Endothelial cell of umbilical vein (primary cell): ENCODE measurements at regions not wholly inside any gene's neighbourhood (a gene's known extent, or its start where the extent isn't known, plus 50 kb on each side); places are given as distances from the start of the nearest gene placed in this dataset.

Experiments used
- BruUV-seq: library from RNA; stranded (reverse); fragments of 400-500 nt; replicated peaks from 2 replicates; lab custom pipeline; 2021; lab: Mats Ljungman, UMichigan
- CTCF ChIA-PET: fragments of 300-600, 350-600 bp; sonication (Branson Sonifier 250); formaldehyde crosslinking; loops from one replicate; lab custom pipeline; 2021; ENCODE audit warnings: antibody characterized with exemption, inconsistent platforms; lab: Charles Lee
- POLR2A ChIA-PET: fragments of 300-600, 350-600 bp; sonication (Branson Sonifier 250); formaldehyde crosslinking; loops from one replicate; lab custom pipeline; 2021; ENCODE audit warnings: antibody characterized with exemption, inconsistent platforms; lab: Charles Lee
- DNase-seq: peaks from one replicate; pipeline ENCODE4 v3.0.0-alpha.2; 2011; ENCODE audit warnings: low read depth, low spot score
- FAIRE-seq: peaks from 2 replicates; lab custom pipeline; 2011; peaks lifted over from hg19 to GRCh38; lab: Jason Lieb, UNC
- H2AFZ ChIP-seq: 2 replicates; pipeline ENCODE4 v1.6.0; 2012; ENCODE audit warnings: low read depth, low read length, control low read depth, inconsistent platforms
- H3K27ac ChIP-seq: 2 replicates; pipeline ENCODE4 v1.5.1; 2011; ENCODE audit warnings: low read depth, mild to moderate bottlenecking, control low read depth, low read length, moderate library complexity; ENCODE audit not compliant: insufficient read depth
- H3K27me3 ChIP-seq, 2 experiments: 2 replicates each; pipeline versions ENCODE4 v1.6.0 to v1.6.1; 2011; ENCODE audit warnings: low read length in 2 of 2, mixed read lengths in 1 of 2; ENCODE audit not compliant: control insufficient read depth in 2 of 2, insufficient read depth in 2 of 2
- H3K36me3 ChIP-seq, 2 experiments: 2 replicates in 1 of 2; 3 replicates in 1 of 2; pipeline ENCODE4 v1.5.1; 2011; ENCODE audit warnings: low read length in 2 of 2, mild to moderate bottlenecking in 1 of 2, moderate library complexity in 1 of 2; ENCODE audit not compliant: control insufficient read depth in 2 of 2, insufficient read depth in 2 of 2; ENCODE audit errors: extremely low read depth in 1 of 2
- H3K4me1 ChIP-seq: 3 replicates; pipeline ENCODE4 v1.5.1; 2011; ENCODE audit warnings: mild to moderate bottlenecking, low read length; ENCODE audit not compliant: control insufficient read depth, insufficient read depth; ENCODE audit errors: extremely low read depth
- H3K4me2 ChIP-seq: 2 replicates; pipeline ENCODE4 v1.6.1; 2011; ENCODE audit warnings: low read length, control low read depth, mixed read lengths; ENCODE audit not compliant: insufficient read depth
- H3K4me3 ChIP-seq, 3 experiments: fragments of 200-600 bp in 1 of 3; sonication (generic), shearing (Covaris generic) in 1 of 3; replicated peaks in 1 of 3; 2 replicates each; pipeline ENCODE4 v1.5.1; 2011 to 2016; ENCODE audit warnings: control low read depth in 3 of 3, low read length in 3 of 3, mild to moderate bottlenecking in 2 of 3, inconsistent platforms in 1 of 3, low read depth in 1 of 3, moderate library complexity in 1 of 3; ENCODE audit not compliant: insufficient read depth in 1 of 3
- H3K79me2 ChIP-seq: 2 replicates; pipeline ENCODE4 v1.6.0; 2012; ENCODE audit warnings: low read length, inconsistent platforms; ENCODE audit not compliant: control insufficient read depth, insufficient read depth
- H3K9ac ChIP-seq: replicated peaks from 2 replicates; pipeline ENCODE3; 2011; ENCODE audit warnings: low read length, control low read depth; ENCODE audit not compliant: insufficient read depth; ENCODE audit errors: extremely low read depth
- H3K9me1 ChIP-seq: replicated peaks from 3 replicates; pipeline ENCODE4 v1.6.0; 2011; ENCODE audit warnings: mild to moderate bottlenecking, low read length; ENCODE audit not compliant: control insufficient read depth, insufficient read depth; ENCODE audit errors: extremely low read depth
- H3K9me3 ChIP-seq: replicated peaks from 2 replicates; pipeline ENCODE4 v1.5.1; 2012; ENCODE audit warnings: low read length, inconsistent platforms; ENCODE audit not compliant: control insufficient read depth, insufficient read depth
- H4K20me1 ChIP-seq: replicated peaks from 2 replicates; pipeline ENCODE3; 2011; ENCODE audit warnings: mild to moderate bottlenecking, low read length; ENCODE audit not compliant: control insufficient read depth, insufficient read depth; ENCODE audit errors: extremely low read depth
- CTCF ChIP-seq, 2 donors: IDR thresholded peaks; 1 replicate in 1 of 2; 2 replicates in 1 of 2; pipeline ENCODE4 v1.5.1; 2011; ENCODE audit warnings: low read length in 2 of 2, mild to moderate bottlenecking in 2 of 2, moderate library complexity in 2 of 2, control low read depth in 1 of 2, inconsistent platforms in 1 of 2, low read depth in 1 of 2; ENCODE audit not compliant: insufficient read depth in 1 of 2; ENCODE audit errors: extremely low read depth in 1 of 2
- EZH2 ChIP-seq: IDR thresholded peaks from 2 replicates; pipeline ENCODE4 v1.6.1; 2012; ENCODE audit warnings: borderline replicate concordance, low read depth, mild to moderate bottlenecking, moderate library complexity, low read length, inconsistent platforms; ENCODE audit not compliant: severe bottlenecking
- FOS ChIP-seq: IDR thresholded peaks from 2 replicates; pipeline ENCODE4 v1.6.1; 2011; ENCODE audit warnings: mild to moderate bottlenecking, low read length, moderate library complexity, borderline replicate concordance; ENCODE audit not compliant: insufficient read depth
- GATA2 ChIP-seq: IDR thresholded peaks from 2 replicates; pipeline ENCODE4 v1.7.0; 2011; ENCODE audit warnings: low read depth, mild to moderate bottlenecking, moderate library complexity, mixed read lengths, low read length; ENCODE audit not compliant: insufficient read length, insufficient read depth
- MAX ChIP-seq: IDR thresholded peaks from 2 replicates; pipeline ENCODE4 v1.6.1; 2011; ENCODE audit not compliant: insufficient read depth, insufficient read length
- MYC ChIP-seq: IDR thresholded peaks from one replicate; pipeline ENCODE4 v1.6.1; 2011; ENCODE audit warnings: mild to moderate bottlenecking, low read depth, low read length
- POLR2A ChIP-seq: IDR thresholded peaks from 2 replicates; pipeline ENCODE4 v1.6.1; 2012; ENCODE audit warnings: low read depth, mild to moderate bottlenecking, control low read depth, low read length
- POLR2AphosphoS5 ChIP-seq: IDR thresholded peaks from 2 replicates; pipeline ENCODE4 v1.6.1; 2012; ENCODE audit warnings: low read depth, mild to moderate bottlenecking, control low read depth, low read length, moderate library complexity; ENCODE audit not compliant: insufficient read depth
- dilution Hi-C: fragments of 300-500 bp; cut with MboI; formaldehyde crosslinking; loops from one replicate; pipeline ENCODE4 v1.15.0; 2019; ENCODE audit warnings: low sequenced_read_pairs; ENCODE audit not compliant: extremely low pct_ligation_motif_present
- intact Hi-C: fragments of 100-400 bp; cut with micrococcal nuclease; formaldehyde crosslinking; loops from one replicate; pipeline ENCODE4 v1.10.0; 2022

GRCh38 chr4:27182211-27182610, 321.6 kb downstream of the STIM2 start:
- H3K9me3 ChIP-seq, result peaks cover 2% of the 10 kb centered on the region
- H3K4me2 ChIP-seq, result no peak overlapping the region
- TF ChIP-seq FOS (no peak), GATA2 (no peak), POLR2A (no peak), MAX (no peak), CTCF (IDR thresholded peaks at IDR 0.05; ENCODE audit: extremely low read depth in 1 of 2, insufficient read depth in 1 of 2, low read depth in 1 of 2, low read length in 2 of 2) (no peak), MYC (no peak), POLR2AphosphoS5 (no peak), EZH2 (no peak)
- H3K27ac ChIP-seq, result no peak overlapping the region
- dilution Hi-C loops, result no loop called here
- no peak overlapping the region for H2AFZ ChIP-seq
- H3K79me2 ChIP-seq, result no peaks in the 10 kb centered on the region
- POLR2A ChIA-PET, result no interaction called here
- BruUV-seq, result no TSS peak
- DNase-seq (no peak), FAIRE-seq (no peak)
- intact Hi-C loops, result no loop called here
- no peak overlapping the region for H3K9ac ChIP-seq
- H3K4me1 ChIP-seq, result no peaks in the 10 kb centered on the region
- H3K36me3 ChIP-seq, result no peaks in the 10 kb centered on the region
- H3K27me3 ChIP-seq, result no peaks in the 10 kb centered on the region
- H4K20me1 ChIP-seq, result no peaks in the 10 kb centered on the region
- CTCF ChIA-PET, result no interaction called here
- no peak overlapping the region for H3K4me3 ChIP-seq
- H3K9me1 ChIP-seq, result no peaks in the 10 kb centered on the region
